ENCODE measurements at regions not wholly inside any gene's neighbourhood (a gene's known extent, or its start where the extent isn't known, plus 50 kb on each side); places are given as distances from the start of the nearest gene placed in this dataset.

- no peak overlapping the region for H3K27ac ChIP-seq
- H3K36me3 ChIP-seq: no peaks in the 10 kb centered on the region
- H3K27me3 ChIP-seq: peaks cover 0 to 14% (median 0%) of the 10 kb centered on the region in 9 donors
- DNase-seq (no peak), ATAC-seq (no peak)
- TF ChIP-seq POLR2A (IDR thresholded peaks at IDR 0.05): no peak
- no peak for TF ChIP-seq CTCF (IDR thresholded peaks at IDR 0.05)
- H3K4me3 ChIP-seq: no peak overlapping the region
- WGBS, 4 donors: 88 to 91% (median 90%) methylated on average over 16 of the region's 16 CpGs
- intact Hi-C loops (cut with DNase I): no loop called here
- H3K4me1 ChIP-seq: no peaks in the 10 kb centered on the region
- H3K9me3 ChIP-seq: peaks cover 0 to 22% (median 0%) of the 10 kb centered on the region in 12 donors
Observed at GRCh38 chr22:48121984-48122383, 1359.5 kb downstream of the TBC1D22A start.

- H3K9me3 ChIP-seq: peaks cover 0 to 17% (median 0%) of the 10 kb centered on the region in 12 donors
- no peaks in the 10 kb centered on the region for H3K36me3 ChIP-seq
- 73 to 82% (median 78%) methylated on average over 7 of the region's 7 CpGs for WGBS, 4 donors
- peaks cover 0 to 14% (median 0%) of the 10 kb centered on the region in 9 donors for H3K27me3 ChIP-seq
- TF ChIP-seq POLR2A (IDR thresholded peaks at IDR 0.05): no peak
- DNase-seq: no peak
- no peaks in the 10 kb centered on the region for H3K4me1 ChIP-seq
- H3K4me3 ChIP-seq: no peak overlapping the region
- no peak overlapping the region for H3K27ac ChIP-seq
- intact Hi-C loops (cut with DNase I): no loop called here
- ATAC-seq: no peak
Observed at GRCh38 chr22:48118654-48119053, 1356.2 kb downstream of the TBC1D22A start.

GRCh38 chr22:48116871-48117270 lies 1354.4 kb downstream of the TBC1D22A start:
- ATAC-seq (no peak), DNase-seq (no peak)
- H3K36me3 ChIP-seq: no peaks in the 10 kb centered on the region
- H3K27ac ChIP-seq: no peak overlapping the region
- H3K4me1 ChIP-seq: no peaks in the 10 kb centered on the region
- H3K9me3 ChIP-seq: peaks cover 0 to 10% (median 0%) of the 10 kb centered on the region in 12 donors
- TF ChIP-seq POLR2A (IDR thresholded peaks at IDR 0.05) (no peak), CTCF (IDR thresholded peaks at IDR 0.05) (no peak)
- H3K27me3 ChIP-seq: peaks cover 0 to 14% (median 0%) of the 10 kb centered on the region in 9 donors
- H3K4me3 ChIP-seq: no peak overlapping the region
- intact Hi-C loops (cut with DNase I): no loop called here
- 68 to 81% (median 77%) methylated on average over 4 of the region's 4 CpGs for WGBS, 4 donors

DNA sequence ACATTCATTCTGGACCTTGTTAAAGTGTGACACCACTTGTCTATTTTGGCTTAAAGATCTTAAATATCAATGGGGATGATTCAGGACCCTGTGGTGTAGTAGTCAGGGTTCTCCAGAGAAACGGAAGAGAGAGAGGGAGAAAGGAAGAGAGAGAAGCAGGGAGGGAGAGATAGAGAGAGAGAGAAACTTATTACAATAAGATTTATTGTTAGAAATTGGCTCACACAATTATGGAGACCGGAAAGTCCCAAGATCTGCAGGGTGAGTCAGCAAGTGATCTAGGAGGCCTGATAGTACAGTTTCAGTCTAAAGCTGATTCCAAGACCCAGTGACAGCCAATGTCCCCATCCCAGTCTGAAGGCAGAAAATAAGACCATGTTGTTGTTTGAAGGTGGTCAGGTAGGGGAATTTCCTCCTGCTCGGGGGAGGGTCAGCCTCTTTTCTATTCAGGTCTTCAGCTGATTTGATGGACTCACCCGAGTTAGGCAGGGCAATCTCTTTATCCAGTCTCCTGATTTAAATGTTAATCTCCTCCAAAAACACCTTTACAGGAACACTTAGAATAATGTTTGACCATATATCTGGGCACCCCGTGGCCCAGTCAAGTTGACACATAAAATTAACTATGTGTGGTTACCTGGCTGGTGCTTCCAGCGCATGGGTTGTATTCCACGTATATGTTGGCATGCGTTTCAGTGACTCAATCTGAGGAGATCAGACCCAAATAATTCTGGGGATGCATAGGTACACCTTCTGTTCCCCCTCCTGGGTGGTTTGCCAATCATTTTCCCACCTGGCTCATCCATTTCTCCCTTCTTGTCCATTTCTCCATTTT lies 1350.5 kb downstream of the TBC1D22A start:
- 60 to 77% (median 74%) methylated on average over 8 of the region's 8 CpGs for WGBS, 4 donors
- intact Hi-C loops (cut with DNase I): no loop called here
- Histone ChIP-seq H3K27me3 (peaks cover 0 to 4% (median 0%) of the 10 kb centered on the region in 9 donors), H3K36me3 (no peaks in the 10 kb centered on the region), H3K4me1 (no peaks in the 10 kb centered on the region), H3K27ac (no peak overlapping the region), H3K9me3 (peaks cover 0 to 24% (median 9%) of the 10 kb centered on the region in 12 donors), H3K4me3 (no peak overlapping the region)
- no peak for DNase-seq
- no peak for ATAC-seq
- TF ChIP-seq CTCF (IDR thresholded peaks at IDR 0.05) (no peak), POLR2A (IDR thresholded peaks at IDR 0.05) (no peak)

Data from heart left ventricle (tissue), 16 donors.